ENCODE measurements at regions not wholly inside any gene's neighbourhood (a gene's known extent, or its start where the extent isn't known, plus 50 kb on each side); places are given as distances from the start of the nearest gene placed in this dataset.

DNA sequence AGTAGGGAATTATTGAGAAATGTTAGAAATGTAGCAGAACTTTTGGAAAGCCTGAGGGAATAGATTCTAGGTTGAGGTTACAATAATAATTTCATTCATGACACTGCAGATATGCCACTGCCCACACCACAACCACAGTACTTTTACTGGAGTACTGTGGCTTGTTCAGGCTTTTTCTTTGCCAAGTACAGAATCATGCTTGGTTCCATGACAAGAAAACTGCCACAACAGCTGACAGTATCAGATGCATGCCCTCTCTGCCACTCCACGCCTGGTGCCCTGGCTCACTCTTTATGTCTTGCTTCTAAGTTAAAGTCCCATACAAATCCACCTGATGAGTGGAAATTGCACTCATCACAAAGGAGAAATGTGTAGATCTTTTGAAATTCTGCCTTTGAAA is 398.6 kb downstream of the ZIC1 start:
- DNase-seq (ENCODE audit: missing footprints) (no peak), ATAC-seq (no peak)
- intact Hi-C loops (cut with DNase I), result no loop called here

DNA sequence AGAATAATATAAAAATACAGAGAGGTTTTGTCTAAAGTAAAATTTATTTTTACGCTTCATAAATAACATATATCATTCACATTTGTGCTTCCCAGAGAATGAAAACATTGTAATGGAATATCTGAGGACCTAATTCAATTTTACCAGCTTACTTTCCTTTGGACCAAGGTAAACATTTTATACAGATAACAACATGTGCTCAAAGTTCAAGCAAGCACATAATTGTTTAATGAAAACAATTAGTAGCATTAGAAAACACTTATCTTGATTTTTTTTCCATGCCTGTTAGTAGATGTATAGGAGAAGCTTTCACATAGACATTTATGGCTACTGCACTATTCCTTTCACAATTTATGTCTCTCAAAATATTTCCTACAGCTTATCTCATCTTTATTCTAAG is 400.0 kb downstream of the ZIC1 start:
- no peak for ATAC-seq
- DNase-seq (ENCODE audit: missing footprints), result no peak
- intact Hi-C loops (cut with DNase I), result no loop called here

DNA sequence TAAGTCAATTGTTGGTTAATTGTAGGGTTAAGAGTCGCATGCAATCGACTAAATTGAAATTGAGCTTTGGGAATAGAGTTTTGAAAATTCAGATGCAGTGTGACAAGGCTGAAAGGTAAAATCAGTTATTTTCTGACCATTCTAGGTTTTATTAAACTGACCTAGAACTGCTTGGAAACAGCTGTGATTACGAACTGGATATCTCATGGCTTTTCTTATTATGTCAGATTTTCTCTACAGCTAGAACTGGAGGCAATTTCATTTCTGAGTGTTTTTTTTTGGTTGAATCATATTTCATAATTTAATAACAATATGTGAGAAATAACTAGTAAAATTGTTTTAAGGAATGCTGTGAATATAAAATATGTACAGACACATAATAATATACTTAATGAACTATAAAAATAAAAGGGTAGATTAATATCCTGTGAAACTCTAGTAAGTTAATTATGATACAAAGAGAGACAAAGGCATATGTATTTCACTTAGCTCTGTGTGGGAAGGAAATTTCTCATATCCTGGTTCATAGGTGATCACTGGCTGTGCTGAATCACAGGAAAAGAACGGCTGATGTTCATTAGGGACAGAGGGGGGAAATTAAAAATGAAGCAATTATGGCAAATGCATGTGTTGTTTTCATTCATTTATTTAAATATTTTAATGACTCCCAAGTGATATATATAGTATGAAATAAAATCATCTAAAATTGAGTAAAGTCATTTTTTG is 403.2 kb downstream of the ZIC1 start:
- ATAC-seq (no peak), DNase-seq (ENCODE audit: missing footprints) (no peak)
- intact Hi-C loops (cut with DNase I), result no loop called here

DNA sequence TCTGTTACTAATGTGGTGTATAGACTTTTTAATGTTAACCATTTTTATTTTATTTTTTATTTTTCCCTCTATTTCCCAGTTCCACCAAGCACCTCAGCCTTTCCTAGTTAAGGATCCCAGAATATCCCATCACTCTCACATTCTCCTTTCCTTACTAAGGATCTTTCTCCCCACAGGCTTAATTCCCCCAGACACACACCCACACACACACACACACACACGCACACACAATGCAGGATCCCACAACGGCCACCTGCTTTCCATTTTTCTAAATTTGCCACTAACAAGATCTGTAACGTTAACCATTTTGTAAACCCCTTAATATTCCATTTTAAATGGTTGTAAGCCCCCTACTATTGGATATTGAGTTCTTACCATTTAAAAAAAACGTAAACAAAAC is 404.1 kb downstream of the ZIC1 start:
- no peak for DNase-seq (ENCODE audit: missing footprints)
- no peak for ATAC-seq
- intact Hi-C loops (cut with DNase I), result no loop called here

DNA sequence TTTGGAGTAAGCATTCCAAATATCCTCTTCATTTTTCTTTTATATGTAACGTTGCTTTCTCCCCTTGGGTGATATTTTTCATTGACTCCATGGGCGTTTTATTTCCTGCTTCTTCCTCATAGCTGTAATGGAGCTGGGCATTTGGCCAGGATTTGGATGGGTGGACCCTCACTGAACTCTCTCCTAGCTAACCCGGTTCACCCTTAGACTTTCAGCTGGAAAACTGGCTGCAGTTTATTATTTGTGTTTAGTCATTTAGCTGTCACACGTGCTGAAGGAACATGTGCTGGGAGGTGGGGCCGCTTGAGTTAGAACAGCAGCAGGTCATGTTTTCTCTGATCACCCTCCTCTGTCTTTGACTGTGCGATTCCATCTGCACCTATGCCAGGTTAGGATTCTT is 407.6 kb downstream of the ZIC1 start:
- intact Hi-C loops (cut with DNase I), result no loop called here
- ATAC-seq (no peak), DNase-seq (ENCODE audit: missing footprints) (no peak)

DNA sequence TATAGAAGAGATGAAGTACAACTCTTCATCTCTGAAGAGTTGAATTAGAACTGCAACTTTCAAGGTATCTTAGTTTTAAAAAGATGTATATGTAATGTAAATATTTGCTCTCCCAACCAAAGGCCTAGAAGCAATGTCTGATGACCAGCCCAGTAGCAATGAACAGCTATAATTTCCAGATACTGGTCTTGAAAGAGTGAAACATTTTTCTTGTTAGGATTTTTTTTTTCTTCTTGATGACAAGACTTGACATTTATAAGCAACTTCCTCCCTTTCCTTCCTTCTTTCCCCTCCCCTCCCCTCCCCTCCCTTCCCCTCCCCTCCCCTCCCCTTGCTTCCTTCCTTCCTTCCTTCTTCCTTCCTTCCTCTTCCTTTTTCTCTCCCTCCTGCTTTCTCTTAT is 423.4 kb downstream of the ZIC1 start:
- DNase-seq (ENCODE audit: missing footprints), result no peak
- intact Hi-C loops (cut with DNase I), result no loop called here
- ATAC-seq, result no peak

DNA sequence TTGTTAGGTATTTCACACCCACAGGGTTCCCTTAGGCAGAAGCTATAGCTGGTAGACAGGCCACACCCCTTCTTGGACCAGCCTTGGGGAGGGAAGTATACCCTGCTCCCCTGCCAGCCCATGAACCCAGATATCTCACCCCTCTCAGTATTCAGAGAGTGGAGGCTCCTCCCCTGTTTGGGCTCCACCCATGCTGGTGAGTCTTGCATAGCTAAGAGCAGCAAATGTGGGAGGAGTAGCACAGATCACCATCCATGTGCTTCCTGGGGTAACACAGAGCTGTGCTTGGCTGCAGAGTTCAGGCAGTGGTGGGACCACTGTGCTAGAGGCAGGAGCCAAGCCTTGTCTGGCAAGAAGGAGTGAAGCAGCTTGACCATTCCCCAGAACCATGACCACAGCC is 427.2 kb downstream of the ZIC1 start:
- ATAC-seq, result no peak
- no peak for DNase-seq (ENCODE audit: missing footprints)
- intact Hi-C loops (cut with DNase I), result no loop called here

DNA sequence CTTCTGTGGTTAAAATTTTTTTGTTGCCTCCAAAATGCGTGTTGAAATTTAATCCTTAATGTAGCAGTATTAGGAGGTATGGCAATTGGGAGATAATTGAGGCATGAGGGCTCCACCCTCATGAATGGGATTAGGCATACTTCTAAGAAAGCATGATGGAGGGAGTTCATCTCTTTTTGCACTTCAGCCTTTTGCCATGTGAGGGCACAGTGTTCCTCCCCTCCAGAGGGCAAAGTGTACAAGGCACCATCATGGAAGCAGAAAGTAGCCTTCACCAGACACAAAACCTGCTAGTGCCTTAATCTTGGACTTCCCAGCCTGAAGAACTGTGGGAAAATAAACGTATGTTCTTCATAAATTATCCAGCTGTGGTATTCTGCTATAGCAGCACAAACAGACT is 429.5 kb downstream of the ZIC1 start:
- DNase-seq (ENCODE audit: missing footprints), result no peak
- no peak for ATAC-seq
- intact Hi-C loops (cut with DNase I), result no loop called here

DNA sequence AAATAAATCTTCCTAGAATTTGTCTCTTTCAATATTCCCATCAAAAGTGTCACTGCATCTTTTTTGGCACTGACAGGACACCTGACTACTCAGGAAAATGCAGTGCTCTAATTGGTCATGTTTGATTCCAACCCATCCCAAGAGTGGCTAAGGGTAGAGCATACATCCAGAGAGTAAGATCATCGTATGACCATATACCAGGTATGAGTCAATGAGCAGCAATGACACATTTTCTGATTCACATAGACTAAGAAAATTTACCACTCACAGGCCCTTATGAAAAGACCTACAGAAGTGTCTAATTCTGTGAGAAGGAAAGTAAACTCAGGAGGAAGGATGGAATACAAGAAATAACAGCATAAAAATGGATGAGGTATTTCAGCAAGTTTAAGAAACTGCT is 434.2 kb downstream of the ZIC1 start:
- ATAC-seq, result no peak
- DNase-seq (ENCODE audit: missing footprints), result no peak
- intact Hi-C loops (cut with DNase I), result no loop called here

DNA sequence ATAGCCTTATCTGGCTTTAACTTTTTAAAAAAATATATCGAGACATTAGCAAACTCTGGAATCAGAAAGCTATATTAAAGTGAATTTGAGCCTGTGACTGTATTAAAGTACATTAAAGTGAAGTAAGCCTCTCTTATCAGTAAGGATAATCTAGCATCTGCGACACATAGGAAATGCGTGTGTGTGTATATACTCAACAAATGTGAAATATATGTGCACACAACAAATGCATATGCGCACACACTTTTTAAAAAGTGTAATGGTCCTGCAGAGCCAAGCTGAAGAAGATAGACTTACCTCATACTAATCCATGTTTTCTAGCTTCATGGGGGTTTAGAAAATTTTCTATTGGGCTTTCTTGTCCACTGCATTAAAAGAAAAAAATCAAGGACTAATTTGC is 437.1 kb downstream of the ZIC1 start:
- ATAC-seq, result no peak
- no peak for DNase-seq (ENCODE audit: missing footprints)
- intact Hi-C loops (cut with DNase I), result no loop called here

DNA sequence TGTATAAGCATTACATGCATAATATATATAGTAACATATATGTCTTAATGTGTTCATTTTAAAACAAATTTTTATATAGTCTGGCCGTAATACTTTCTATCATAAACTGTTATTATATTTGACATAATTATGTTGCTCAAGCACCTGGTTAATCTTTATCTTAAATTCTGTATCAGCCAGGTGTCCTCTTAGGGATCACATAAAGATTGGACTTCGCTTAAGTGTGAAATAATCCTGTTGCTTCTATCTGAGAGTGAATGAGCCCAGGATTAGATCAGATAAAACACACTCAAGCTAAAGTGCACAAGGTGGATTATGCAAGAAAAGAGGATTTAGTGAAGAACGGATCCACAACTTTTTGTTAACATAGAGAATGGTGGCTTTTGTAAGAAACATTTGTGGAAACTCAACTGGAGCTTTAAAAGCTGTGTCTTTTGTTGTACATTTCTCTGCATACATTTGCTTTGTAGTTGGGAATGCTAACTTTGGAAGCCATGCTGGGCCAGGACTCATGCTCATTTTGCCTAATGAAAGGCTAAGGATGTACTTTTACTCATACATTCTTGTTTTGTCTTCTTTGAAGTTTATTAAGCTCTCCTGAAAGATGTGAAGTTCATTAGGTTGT is 437.8 kb downstream of the ZIC1 start:
- DNase-seq (ENCODE audit: missing footprints) (no peak), ATAC-seq (no peak)
- intact Hi-C loops (cut with DNase I), result no loop called here

DNA sequence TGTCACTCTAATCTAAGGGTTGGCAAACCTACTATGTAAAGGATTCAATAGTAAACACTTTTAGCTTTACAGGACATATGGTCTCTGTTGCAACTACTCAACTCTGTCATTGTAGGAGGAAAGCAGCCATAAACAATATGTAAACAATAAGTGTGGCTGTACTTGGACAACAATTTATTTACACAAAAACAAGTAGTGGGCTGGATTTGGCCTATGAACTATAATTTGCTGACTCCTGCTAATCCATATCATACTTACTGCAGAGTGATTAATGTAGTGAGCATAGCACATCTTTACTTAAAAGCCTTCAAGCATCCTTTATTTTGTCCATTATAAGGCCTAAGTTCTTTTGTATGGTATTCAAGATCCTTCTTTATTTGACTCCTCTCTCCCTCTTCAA is 441.9 kb downstream of the ZIC1 start:
- ATAC-seq, result no peak
- intact Hi-C loops (cut with DNase I), result no loop called here

DNA sequence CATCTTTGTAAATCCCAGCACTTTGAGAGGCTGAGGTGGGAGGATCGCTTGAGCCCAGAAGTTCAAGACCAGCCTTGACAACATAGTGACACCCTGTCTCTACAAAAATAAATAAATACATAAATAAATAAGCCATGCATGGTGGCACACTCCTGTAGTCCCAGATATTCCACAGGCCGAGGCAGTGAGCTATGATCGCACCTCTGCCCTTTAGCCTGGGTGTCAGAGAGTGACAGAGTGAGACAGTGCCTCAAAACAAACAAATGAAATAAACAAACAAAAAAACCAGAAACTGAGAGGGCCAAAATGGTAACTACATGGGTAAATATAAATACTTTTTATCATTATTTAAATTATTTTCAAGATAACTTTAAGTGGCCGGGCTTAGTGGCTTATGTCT is 445.4 kb downstream of the ZIC1 start:
- ATAC-seq, result no peak
- DNase-seq (ENCODE audit: missing footprints), result no peak
- intact Hi-C loops (cut with DNase I), result no loop called here

More for the DNA sequence above, 441.9 kb downstream of the ZIC1 start:
- DNase-seq (ENCODE audit: missing footprints), result no peak

DNA sequence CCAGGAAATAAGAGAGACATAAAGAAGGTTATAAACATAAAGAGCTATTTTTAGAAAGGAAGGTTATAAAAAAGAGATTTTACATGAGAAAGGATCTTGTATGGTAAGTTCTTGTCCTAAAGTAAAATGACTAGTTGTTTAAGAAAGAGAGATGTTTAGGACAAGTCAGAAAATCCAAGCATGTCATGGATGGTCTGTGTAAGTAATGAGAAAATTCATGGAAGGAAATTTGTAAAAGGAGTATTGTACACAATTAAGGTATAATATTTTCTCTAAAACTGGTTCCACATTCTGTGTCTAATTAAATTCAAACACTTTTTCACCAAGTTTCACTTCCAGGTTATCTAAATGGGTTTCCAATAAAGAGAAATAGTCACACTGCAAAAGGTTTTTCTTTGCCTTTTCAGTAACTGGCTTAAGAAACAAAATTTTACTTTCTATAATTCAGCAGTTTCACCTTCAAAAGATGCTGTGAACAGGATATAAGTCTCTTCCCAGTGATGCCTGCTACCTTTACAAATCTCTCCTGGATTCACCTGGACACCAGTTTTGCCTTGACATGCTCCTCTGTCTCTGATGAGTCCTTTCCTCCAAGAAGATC is 455.7 kb downstream of the ZIC1 start:
- ATAC-seq (no peak), DNase-seq (ENCODE audit: missing footprints) (no peak)
- intact Hi-C loops (cut with DNase I), result no loop called here

DNA sequence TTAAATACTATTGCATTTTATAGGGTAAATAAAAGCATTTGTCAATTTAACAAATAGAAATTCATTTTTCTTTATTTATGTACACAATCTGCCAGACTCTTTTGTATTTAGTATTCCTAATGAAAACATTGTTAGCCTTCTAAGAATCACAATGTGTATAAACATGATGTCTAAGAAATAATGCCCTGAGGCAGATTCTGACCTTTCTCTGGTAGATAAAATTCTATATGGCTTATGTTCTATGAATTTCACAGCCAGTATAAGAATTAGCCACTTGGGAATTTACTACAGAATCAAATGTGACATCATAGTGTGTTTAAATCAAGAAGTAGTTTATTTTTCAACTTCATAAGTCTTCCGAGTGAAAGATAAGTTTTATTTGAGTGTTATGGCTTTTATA is 457.4 kb downstream of the ZIC1 start:
- ATAC-seq (no peak), DNase-seq (ENCODE audit: missing footprints) (no peak)
- intact Hi-C loops (cut with DNase I), result no loop called here

DNA sequence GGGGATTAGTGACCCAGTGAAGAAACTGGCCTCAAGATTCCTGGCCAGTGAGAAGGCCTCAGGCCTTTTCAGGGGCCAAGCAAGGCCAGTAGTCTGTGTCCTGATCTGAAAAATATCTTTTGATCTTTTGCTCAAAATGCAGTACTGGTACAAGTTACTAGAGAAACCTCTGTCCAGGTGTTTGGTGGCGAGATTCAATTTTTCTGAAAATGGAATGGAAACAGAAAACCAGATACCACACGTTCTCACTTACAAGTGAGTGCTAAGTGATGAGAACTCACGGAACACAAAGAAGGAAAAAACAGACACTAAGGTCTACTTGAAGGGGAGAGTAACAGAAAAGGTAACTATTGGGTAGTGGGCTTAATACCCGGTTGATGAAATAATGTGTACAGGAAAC is 463.4 kb downstream of the ZIC1 start:
- no peak for DNase-seq (ENCODE audit: missing footprints)
- intact Hi-C loops (cut with DNase I), result no loop called here

DNA sequence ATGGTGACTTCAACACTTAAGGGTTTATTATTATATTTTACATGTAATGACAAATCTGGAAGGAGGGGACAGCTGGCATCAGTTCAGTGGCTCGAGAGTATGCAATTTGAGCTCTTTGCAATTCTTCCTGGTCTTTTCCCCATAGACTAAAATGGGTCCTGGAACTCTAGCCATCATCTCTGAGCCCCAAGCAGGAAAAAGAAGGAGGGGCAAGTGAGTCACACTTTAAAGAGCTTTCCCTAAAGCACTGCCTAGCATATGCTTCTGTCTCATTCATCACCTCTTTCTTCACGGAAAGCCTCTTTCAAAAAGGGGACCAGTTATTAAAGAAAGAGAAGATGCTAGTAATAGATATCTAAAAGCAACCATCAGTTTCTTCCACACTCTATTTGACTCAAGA is 466.3 kb downstream of the ZIC1 start:
- intact Hi-C loops (cut with DNase I), result no loop called here
- ATAC-seq (no peak), DNase-seq (ENCODE audit: missing footprints) (no peak)

More for the DNA sequence above, 463.4 kb downstream of the ZIC1 start:
- no peak for ATAC-seq

DNA sequence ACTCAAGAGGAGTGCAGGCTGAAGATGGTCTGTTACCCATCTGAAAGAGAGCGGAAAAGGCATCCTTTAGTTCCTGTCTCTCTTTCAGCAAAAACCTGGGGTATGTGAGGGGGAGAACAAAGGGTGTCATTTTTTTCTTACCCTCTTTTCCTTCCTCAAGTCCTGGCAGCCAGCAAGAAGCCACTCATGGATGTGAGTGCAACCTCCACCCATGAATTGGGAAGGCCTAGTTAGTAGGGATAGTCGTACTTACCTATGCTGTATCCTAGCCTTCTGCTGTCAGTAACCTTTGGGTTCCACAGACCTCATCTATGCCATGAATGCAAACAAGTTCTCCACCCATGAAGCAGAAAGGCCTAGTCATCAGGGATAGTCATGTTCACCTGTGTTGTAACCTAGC is 472.8 kb downstream of the ZIC1 start:
- no peak for DNase-seq (ENCODE audit: missing footprints)
- ATAC-seq, result no peak
- intact Hi-C loops (cut with DNase I), result no loop called here

DNA sequence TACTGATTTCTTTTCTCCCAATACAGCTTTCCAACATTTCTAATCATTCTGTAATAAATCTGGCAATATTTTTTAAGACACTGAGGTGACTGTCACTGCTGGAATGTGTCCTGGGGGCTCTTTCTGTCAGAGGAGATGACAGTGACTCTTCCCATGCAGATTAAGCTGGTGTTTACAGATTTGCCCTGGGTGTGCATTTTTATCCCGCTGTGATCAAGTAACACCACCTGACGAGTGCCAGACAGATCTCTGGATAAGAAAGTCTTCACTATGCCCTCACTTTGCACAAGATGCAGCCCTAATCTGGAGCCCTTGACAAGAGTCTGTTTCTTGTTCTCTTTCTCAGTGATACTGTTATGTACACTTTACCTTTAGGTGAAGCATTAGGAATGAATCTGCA is 477.7 kb downstream of the ZIC1 start:
- ATAC-seq (no peak), DNase-seq (ENCODE audit: missing footprints) (no peak)
- intact Hi-C loops (cut with DNase I), result no loop called here

DNA sequence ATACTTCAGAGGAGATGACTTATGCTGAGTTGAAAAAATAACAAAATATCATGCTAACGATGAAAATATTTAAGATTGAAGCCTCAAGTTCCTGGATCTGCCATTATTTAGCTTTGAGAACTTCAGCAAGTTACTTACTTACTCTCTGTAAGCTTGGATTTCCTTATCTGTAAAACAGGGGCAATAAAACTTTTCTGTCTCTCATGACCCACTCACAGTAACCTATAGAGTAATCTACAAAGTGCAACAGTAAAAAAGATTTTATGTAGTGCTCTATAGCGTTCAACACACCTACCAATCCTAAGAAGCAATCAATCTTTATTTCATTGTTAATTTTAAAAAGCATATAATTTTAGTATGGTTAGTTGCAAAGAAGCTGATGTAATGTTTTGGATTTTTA is 478.6 kb downstream of the ZIC1 start:
- no peak for DNase-seq (ENCODE audit: missing footprints)
- intact Hi-C loops (cut with DNase I), result no loop called here
- no peak for ATAC-seq

DNA sequence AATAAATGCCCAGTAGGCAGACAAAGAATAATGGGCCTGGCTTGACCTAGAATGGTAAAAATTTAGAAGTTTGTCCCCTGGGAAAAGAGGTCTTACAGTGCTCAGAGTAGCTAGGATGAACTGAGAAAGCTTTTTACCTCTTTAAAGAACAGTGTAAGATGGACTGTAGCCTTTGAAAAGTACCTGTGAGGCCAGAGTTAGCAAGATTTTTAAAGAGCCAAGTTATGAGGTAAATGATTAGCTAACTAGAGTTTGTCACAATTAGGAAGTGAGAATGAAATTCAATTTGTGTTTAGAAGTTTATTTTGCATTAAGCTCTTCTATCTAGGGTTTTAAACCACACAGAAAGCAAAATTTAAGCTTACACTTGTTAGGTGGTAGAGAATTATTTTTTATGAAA is 480.9 kb downstream of the ZIC1 start:
- DNase-seq (ENCODE audit: missing footprints) (no peak), ATAC-seq (no peak)
- intact Hi-C loops (cut with DNase I), result no loop called here
